ENCODE measurements at regions not wholly inside any gene's neighbourhood (a gene's known extent, or its start where the extent isn't known, plus 50 kb on each side); places are given as distances from the start of the nearest gene placed in this dataset.
A peak's percentile ranks its signal among the peaks of the same experiment; 100 is the strongest.

GRCh38 chr2:29995241-29995640 lies 73.9 kb upstream of the ALK start:
- no peak overlapping the region for H3K27ac ChIP-seq
- no peak for TF ChIP-seq ZFX (IDR thresholded peaks at IDR 0.05)
- no peak for TF ChIP-seq CTCF (conservative IDR thresholded peaks at IDR 0.05)

- H3K27ac ChIP-seq: no peak overlapping the region
Measured at GRCh38 chr2:30003128-30003527, 81.7 kb upstream of the ALK start.

GRCh38 chr2:30022444-30023071 lies 101.2 kb upstream of the ALK start:
- H3K27ac ChIP-seq: no peak overlapping the region
- TF ChIP-seq ZFX (IDR thresholded peaks at IDR 0.05) (no peak), CTCF (conservative IDR thresholded peaks at IDR 0.05) (no peak)

More at GRCh38 chr2:30003128-30003527, 81.7 kb upstream of the ALK start:
- TF ChIP-seq ZFX (IDR thresholded peaks at IDR 0.05): no peak
- no peak for TF ChIP-seq CTCF (conservative IDR thresholded peaks at IDR 0.05)

GRCh38 chr2:30024281-30024680 lies 102.9 kb upstream of the ALK start:
- TF ChIP-seq ZFX (IDR thresholded peaks at IDR 0.05): no peak
- TF ChIP-seq CTCF (conservative IDR thresholded peaks at IDR 0.05): no peak
- H3K27ac ChIP-seq: no peak overlapping the region

GRCh38 chr2:30026091-30027055 lies 105.0 kb upstream of the ALK start:
- H3K27ac ChIP-seq: no peak overlapping the region
- TF ChIP-seq CTCF (conservative IDR thresholded peaks at IDR 0.05) (peak; percentile 82), ZFX (IDR thresholded peaks at IDR 0.05) (no peak)

- no peak overlapping the region; the same call in 1 of the 2 replicates for H3K27ac ChIP-seq
- no peak for TF ChIP-seq CTCF (conservative IDR thresholded peaks at IDR 0.05)
- no peak for TF ChIP-seq ZFX (IDR thresholded peaks at IDR 0.05)
Measured at GRCh38 chr2:30029804-30030203, 108.4 kb upstream of the ALK start.

GRCh38 chr2:30030361-30030760 lies 109.0 kb upstream of the ALK start:
- TF ChIP-seq CTCF (conservative IDR thresholded peaks at IDR 0.05) (no peak), ZFX (IDR thresholded peaks at IDR 0.05) (no peak)
- H3K27ac ChIP-seq: no peak overlapping the region; the same call in 1 of the 2 replicates
